Mesenchymal stem cell (in vitro differentiated cells and primary cell): ENCODE measurements at regions not wholly inside any gene's neighbourhood (a gene's known extent, or its start where the extent isn't known, plus 50 kb on each side); places are given as distances from the start of the nearest gene placed in this dataset.
"Not testable (repeated sequence)": the region's sequence is repeated elsewhere in the genome, so short reads cannot be mapped to it uniquely, and the experiment has no call there.

Experiments
- DNase-seq: peaks from one replicate; pipeline ENCODE4 v3.0.0-alpha.2; 2013
- H2AFZ ChIP-seq: one replicate; pipeline ENCODE4 v1.6.1; 2013; ENCODE audit warnings: low read depth, mild to moderate bottlenecking, control low read depth, inconsistent platforms, low read length, moderate library complexity
- H2AK5ac ChIP-seq: 2 replicates; pipeline ENCODE4 v1.6.1; 2013; ENCODE audit warnings: low read length, moderate library complexity, mild to moderate bottlenecking, inconsistent platforms; ENCODE audit not compliant: severe bottlenecking
- H2BK120ac ChIP-seq: one replicate; pipeline ENCODE4 v1.6.1; 2013; ENCODE audit warnings: low read depth, mild to moderate bottlenecking, inconsistent platforms, low read length, moderate library complexity
- H2BK12ac ChIP-seq, 2 experiments: one replicate each; pipeline ENCODE4 v1.6.1; 2013; ENCODE audit warnings: inconsistent platforms in 2 of 2, low read length in 2 of 2, mild to moderate bottlenecking in 2 of 2, moderate library complexity in 2 of 2, control low read depth in 1 of 2
- H2BK15ac ChIP-seq: one replicate; pipeline ENCODE4 v1.6.1; 2013; ENCODE audit warnings: mild to moderate bottlenecking, low read depth, inconsistent platforms; ENCODE audit not compliant: poor library complexity, severe bottlenecking
- H2BK5ac ChIP-seq: 2 replicates; pipeline ENCODE4 v1.6.1; 2013; ENCODE audit warnings: low read depth, mild to moderate bottlenecking, low read length, control low read depth, inconsistent platforms; ENCODE audit not compliant: poor library complexity, severe bottlenecking
- H3K14ac ChIP-seq, 2 experiments: one replicate each; pipeline ENCODE4 v1.6.1; 2013; ENCODE audit warnings: inconsistent platforms in 2 of 2, low read length in 2 of 2, control low read depth in 1 of 2, mild to moderate bottlenecking in 1 of 2, moderate library complexity in 1 of 2
- H3K18ac ChIP-seq, 2 experiments: one replicate each; pipeline ENCODE4 v1.6.1; 2013; ENCODE audit warnings: inconsistent platforms in 2 of 2, low read length in 2 of 2, control low read depth in 1 of 2, low read depth in 1 of 2, mild to moderate bottlenecking in 1 of 2
- H3K23ac ChIP-seq, 2 experiments: one replicate each; pipeline ENCODE4 v1.6.1; 2013; ENCODE audit warnings: inconsistent platforms in 2 of 2, low read length in 2 of 2, mild to moderate bottlenecking in 2 of 2, moderate library complexity in 2 of 2, control low read depth in 1 of 2
- H3K27ac ChIP-seq: 2 replicates; pipeline ENCODE4 v1.5.1; 2013; ENCODE audit warnings: mild to moderate bottlenecking, moderate library complexity, low read length, control low read depth, inconsistent platforms; ENCODE audit not compliant: poor library complexity, severe bottlenecking
- H3K27me3 ChIP-seq, 2 experiments: 2 replicates each; pipeline versions ENCODE4 v1.6.1 to v1.7.0; 2013; ENCODE audit warnings: low read length in 2 of 2, mild to moderate bottlenecking in 2 of 2, moderate library complexity in 2 of 2, control low read depth in 1 of 2, inconsistent platforms in 1 of 2; ENCODE audit not compliant: control insufficient read depth in 1 of 2, insufficient read depth in 1 of 2
- H3K36me3 ChIP-seq, 2 experiments: 2 replicates each; pipeline versions ENCODE4 v1.6.1 to v1.7.0; 2013; ENCODE audit warnings: low read length in 2 of 2, control low read depth in 1 of 2, inconsistent platforms in 1 of 2, low read depth in 1 of 2, mild to moderate bottlenecking in 1 of 2; ENCODE audit not compliant: insufficient read depth in 2 of 2, control insufficient read depth in 1 of 2
- H3K4ac ChIP-seq, 2 experiments: one replicate each; pipeline ENCODE4 v1.6.1; 2013; ENCODE audit warnings: inconsistent platforms in 2 of 2, low read length in 2 of 2, mild to moderate bottlenecking in 2 of 2, moderate library complexity in 2 of 2, control low read depth in 1 of 2, low read depth in 1 of 2
- H3K4me1 ChIP-seq: 2 replicates; pipeline ENCODE4 v1.6.1; 2013; ENCODE audit warnings: low read depth, low read length, control low read depth; ENCODE audit not compliant: control insufficient read depth, insufficient read depth
- H3K4me2 ChIP-seq: 2 replicates; pipeline ENCODE4 v1.6.1; 2013; ENCODE audit warnings: low read length, mild to moderate bottlenecking, inconsistent platforms; ENCODE audit not compliant: poor library complexity, severe bottlenecking
- H3K4me3 ChIP-seq, 2 experiments: 2 replicates each; pipeline versions ENCODE4 v1.5.1 to v1.7.0; 2013; ENCODE audit warnings: low read length in 2 of 2, mild to moderate bottlenecking in 2 of 2, control low read depth in 1 of 2, low read depth in 1 of 2; ENCODE audit not compliant: insufficient read depth in 1 of 2
- H3K79me1 ChIP-seq: replicated peaks from 2 replicates; pipeline ENCODE4 v1.6.1; 2013; ENCODE audit warnings: mild to moderate bottlenecking, control low read depth, low read length, inconsistent platforms; ENCODE audit not compliant: poor library complexity, severe bottlenecking
- H3K9ac ChIP-seq: 2 replicates; pipeline ENCODE4 v1.7.0; 2013; ENCODE audit warnings: mild to moderate bottlenecking, low read length, moderate library complexity
- H3K9me3 ChIP-seq: 2 replicates; pipeline ENCODE4 v1.7.0; 2013; ENCODE audit warnings: mild to moderate bottlenecking, low read length; ENCODE audit not compliant: control insufficient read depth
- H4K8ac ChIP-seq: one replicate; pipeline ENCODE4 v1.6.1; 2013; ENCODE audit warnings: inconsistent platforms, mild to moderate bottlenecking, low read length, moderate library complexity
- H4K91ac ChIP-seq: one replicate; pipeline ENCODE4 v1.6.1; 2013; ENCODE audit warnings: mild to moderate bottlenecking, low read length, inconsistent platforms
- WGBS: methylation state at CpG from one replicate; pipeline ENCODE4 v1.1.7; 2013; ENCODE audit warnings: mixed read lengths; 5-methylcytosine and 5-hydroxymethylcytosine counted together

DNA sequence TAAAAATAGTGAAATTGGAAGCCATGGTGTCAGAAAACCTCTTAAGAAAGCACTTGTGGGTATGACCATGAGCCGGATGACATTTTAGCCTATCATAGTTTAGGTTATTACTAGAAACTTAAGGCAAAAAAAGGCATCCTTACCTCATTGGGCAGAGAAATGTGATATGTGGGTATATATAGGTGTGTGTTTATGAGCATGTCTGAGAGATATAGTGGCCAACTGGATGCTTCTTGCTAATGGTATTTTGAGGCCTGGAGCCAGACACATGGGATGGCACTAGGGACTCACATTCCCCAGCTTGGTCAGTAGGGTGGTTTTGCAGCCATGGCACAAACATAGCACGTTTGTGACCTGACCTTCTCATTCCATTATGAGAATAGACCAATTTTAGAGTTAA lies 295.6 kb upstream of the MEF2C start:
- Histone ChIP-seq H2BK120ac (no peak overlapping the region), H4K8ac (no peak overlapping the region), H3K9me3 (no peaks in the 10 kb centered on the region), H2BK15ac (no peak overlapping the region), H3K79me1 (no peaks in the 10 kb centered on the region), H3K4me1 (no peaks in the 10 kb centered on the region), H2AK5ac (no peak overlapping the region), H3K9ac (no peak overlapping the region), H2AFZ (no peak overlapping the region), H3K23ac (no peak overlapping the region), H4K91ac (no peak overlapping the region), H3K4me3 (no peak overlapping the region), H3K36me3 (no peaks in the 10 kb centered on the region), H3K4ac (no peak overlapping the region), H3K18ac (no peak overlapping the region), H2BK12ac (no peak overlapping the region), H3K14ac (no peak overlapping the region), H3K27me3 (no peaks in the 10 kb centered on the region), H2BK5ac (no peak overlapping the region), H3K4me2 (no peak overlapping the region), H3K27ac (no peak overlapping the region)
- no peak for DNase-seq
- 100% methylated on average over 1 of the region's 2 CpGs for WGBS

DNA sequence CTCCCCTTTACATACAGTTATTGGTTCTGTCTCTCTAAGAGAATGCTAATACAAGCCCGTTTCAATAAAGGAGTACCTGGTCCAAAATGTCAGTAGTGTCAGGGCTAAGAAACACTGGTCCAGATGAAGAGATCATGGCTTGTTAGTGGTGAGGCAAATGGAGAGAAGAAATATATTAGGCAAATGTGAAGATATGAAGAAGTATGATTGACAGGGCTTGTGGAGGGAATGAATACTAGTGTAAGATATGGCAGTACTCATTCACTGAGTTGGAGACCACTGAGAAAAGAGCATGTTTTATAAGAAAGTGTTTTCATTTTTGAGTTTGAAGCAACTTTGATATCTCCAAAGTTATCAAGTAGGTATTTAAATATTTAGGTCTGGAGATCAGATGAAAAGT lies 290.5 kb upstream of the MEF2C start:
- H3K23ac ChIP-seq: no peak overlapping the region
- H3K36me3 ChIP-seq: no peaks in the 10 kb centered on the region
- H2BK15ac ChIP-seq: no peak overlapping the region
- H3K4me1 ChIP-seq: no peaks in the 10 kb centered on the region
- H3K4ac ChIP-seq: no peak overlapping the region
- H2BK12ac ChIP-seq: no peak overlapping the region
- H2BK120ac ChIP-seq: no peak overlapping the region
- H3K9me3 ChIP-seq: no peaks in the 10 kb centered on the region
- H3K27me3 ChIP-seq: no peaks in the 10 kb centered on the region
- no peak overlapping the region for H3K4me3 ChIP-seq
- H3K27ac ChIP-seq: no peak overlapping the region
- no peak overlapping the region for H2AFZ ChIP-seq
- H3K9ac ChIP-seq: no peak overlapping the region
- 96% methylated on average over 1 of the region's 1 CpG for WGBS
- H3K14ac ChIP-seq: no peak overlapping the region
- H3K4me2 ChIP-seq: no peak overlapping the region
- no peak overlapping the region for H3K18ac ChIP-seq
- no peak overlapping the region for H4K91ac ChIP-seq
- no peak overlapping the region for H4K8ac ChIP-seq
- no peak overlapping the region for H2AK5ac ChIP-seq
- H3K79me1 ChIP-seq: no peaks in the 10 kb centered on the region
- H2BK5ac ChIP-seq: no peak overlapping the region
- no peak for DNase-seq

DNA sequence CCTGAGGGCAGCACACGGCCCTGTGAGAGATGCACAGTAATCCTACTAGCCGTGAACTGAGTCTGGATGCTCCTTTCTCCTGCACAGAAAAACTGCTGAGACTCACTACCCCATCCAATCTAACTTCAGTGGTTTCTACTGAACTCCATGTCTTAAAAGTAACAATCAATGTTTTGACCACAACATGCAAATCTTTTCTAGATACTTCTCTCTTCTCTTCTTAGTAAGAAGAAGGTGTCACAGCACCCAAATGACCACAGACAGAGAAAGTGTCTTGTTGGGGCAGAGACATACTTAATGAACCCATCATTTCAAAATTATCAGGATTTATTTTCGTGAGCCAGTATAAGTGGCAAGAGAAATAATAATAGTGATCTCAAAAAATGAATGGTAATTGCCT lies 285.8 kb upstream of the MEF2C start:
- Histone ChIP-seq H3K27me3 (no peaks in the 10 kb centered on the region), H3K27ac (no peak overlapping the region), H3K4me3 (no peak overlapping the region), H3K4ac (no peak overlapping the region), H3K36me3 (no peaks in the 10 kb centered on the region), H3K18ac (no peak overlapping the region), H2BK120ac (no peak overlapping the region), H3K4me2 (no peak overlapping the region), H3K4me1 (no peaks in the 10 kb centered on the region), H4K91ac (no peak overlapping the region), H2BK12ac (no peak overlapping the region), H2BK5ac (no peak overlapping the region), H3K79me1 (no peaks in the 10 kb centered on the region), H3K9me3 (no peaks in the 10 kb centered on the region), H2AFZ (no peak overlapping the region), H4K8ac (no peak overlapping the region), H3K14ac (no peak overlapping the region), H3K23ac (no peak overlapping the region), H3K9ac (no peak overlapping the region), H2AK5ac (no peak overlapping the region), H2BK15ac (no peak overlapping the region)
- DNase-seq: no peak
- WGBS: 91% methylated on average over 3 of the region's 3 CpGs

DNA sequence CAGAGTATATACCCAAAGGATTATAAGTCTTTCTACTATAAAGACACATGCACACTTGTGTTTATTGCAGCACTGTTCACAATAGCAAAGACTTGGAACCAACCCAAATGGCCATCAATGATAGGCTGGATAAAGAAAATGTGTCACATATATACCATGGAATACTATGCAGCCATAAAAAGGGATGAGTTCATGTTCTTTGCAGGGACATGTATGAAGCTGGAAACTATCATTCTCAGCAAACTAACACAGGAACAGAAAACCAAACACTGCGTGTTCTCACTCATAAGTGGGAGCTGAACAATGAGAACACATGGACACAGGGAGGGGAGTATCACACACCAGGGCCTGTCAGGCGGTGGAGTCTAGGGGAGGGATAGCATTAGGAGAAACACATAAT lies 281.7 kb upstream of the MEF2C start:
- H3K4ac ChIP-seq, H3K14ac ChIP-seq, H3K4me2 ChIP-seq, H3K23ac ChIP-seq, H2AFZ ChIP-seq, H2AK5ac ChIP-seq, H3K4me3 ChIP-seq, H3K18ac ChIP-seq, H2BK12ac ChIP-seq, H3K36me3 ChIP-seq, H2BK120ac ChIP-seq, H3K79me1 ChIP-seq, H2BK5ac ChIP-seq, H3K9me3 ChIP-seq, DNase-seq, H3K4me1 ChIP-seq, H4K91ac ChIP-seq, H3K9ac ChIP-seq, H2BK15ac ChIP-seq, H3K27ac ChIP-seq, H3K27me3 ChIP-seq, H4K8ac ChIP-seq: not testable (repeated sequence)
- 95% methylated on average over 2 of the region's 2 CpGs for WGBS
